Stimulated activated CD8-positive, alpha-beta memory T cell treated with anti-CD3 and anti-CD28 coated beads, Interleukin-4, amount 100 ng/mL, for 48 hours (primary cell): ENCODE measurements at regions not wholly inside any gene's neighbourhood (a gene's known extent, or its start where the extent isn't known, plus 50 kb on each side); places are given as distances from the start of the nearest gene placed in this dataset.

Experiments
- DNase-seq: peaks from one replicate; pipeline ENCODE4 v3.0.0-alpha.2; 2020

- no peak for DNase-seq
These were observed 393.7 kb upstream of the C2CD4B start for GRCh38 chr15:62558640-62559380.

- no peak for DNase-seq
These were observed 394.3 kb upstream of the C2CD4B start for GRCh38 chr15:62559381-62559733.

- no peak for DNase-seq
These were observed 396.0 kb upstream of the C2CD4B start for GRCh38 chr15:62561059-62561519.

- no peak for DNase-seq
These were observed 396.5 kb upstream of the C2CD4B start for GRCh38 chr15:62561571-62561970.

GRCh38 chr15:62564886-62565633 is 400.0 kb upstream of the C2CD4B start:
- DNase-seq = no peak

GRCh38 chr15:62565634-62566026 is 400.5 kb upstream of the C2CD4B start:
- no peak for DNase-seq

- no peak for DNase-seq
These were observed 401.2 kb upstream of the C2CD4B start for GRCh38 chr15:62566248-62566647.

GRCh38 chr15:62567501-62567900 is 402.4 kb upstream of the C2CD4B start:
- no peak for DNase-seq

- no peak for DNase-seq
These were observed 402.9 kb upstream of the C2CD4B start for GRCh38 chr15:62568004-62568403.

- DNase-seq = no peak
These were observed 403.6 kb upstream of the C2CD4B start for GRCh38 chr15:62568702-62569101.

- DNase-seq = no peak
These were observed 404.6 kb upstream of the C2CD4B start for GRCh38 chr15:62569460-62570404.

- DNase-seq = no peak
These were observed 405.3 kb upstream of the C2CD4B start for GRCh38 chr15:62570405-62570783.

- DNase-seq = no peak
These were observed 406.0 kb upstream of the C2CD4B start for GRCh38 chr15:62571072-62571471.

- DNase-seq = no peak
These were observed 407.7 kb upstream of the C2CD4B start for GRCh38 chr15:62572797-62573196.

- no peak for DNase-seq
These were observed 408.8 kb upstream of the C2CD4B start for GRCh38 chr15:62573876-62574275.

GRCh38 chr15:62578546-62578945 is 413.5 kb upstream of the C2CD4B start:
- no peak for DNase-seq

- DNase-seq = no peak
These were observed 413.9 kb upstream of the C2CD4B start for GRCh38 chr15:62578960-62579359.

GRCh38 chr15:62579842-62580241 is 414.8 kb upstream of the C2CD4B start:
- no peak for DNase-seq

- DNase-seq = no peak
These were observed 417.5 kb upstream of the C2CD4B start for GRCh38 chr15:62582580-62582979.

GRCh38 chr15:62584301-62585235 is 419.5 kb upstream of the C2CD4B start:
- no peak for DNase-seq

GRCh38 chr15:62588938-62589670 is 424.0 kb upstream of the C2CD4B start:
- DNase-seq = no peak
